Cardiac muscle cell (in vitro differentiated cells and primary cell): ENCODE measurements at regions not wholly inside any gene's neighbourhood (a gene's known extent, or its start where the extent isn't known, plus 50 kb on each side); places are given as distances from the start of the nearest gene placed in this dataset.

ENCODE experiments used
- DNase-seq, 2 donors: peaks; one replicate each; pipeline versions ENCODE4 v3.0.0 to v3.0.0-alpha.2; 2010 to 2017; ENCODE audit warnings: low read depth in 1 of 2, low spot score in 1 of 2
- H3K27ac ChIP-seq: fragments of 200-600 bp; sonication (generic); 2 replicates; pipeline ENCODE4 v1.5.1; 2016
- H3K27me3 ChIP-seq: fragments of 200-600 bp; sonication (generic); 2 replicates; pipeline ENCODE4 v1.6.0; 2016; ENCODE audit warnings: control low read depth
- H3K36me3 ChIP-seq: fragments of 200-600 bp; sonication (generic); 2 replicates; pipeline ENCODE4 v1.5.1; 2016; ENCODE audit warnings: control low read depth
- H3K4me1 ChIP-seq: fragments of 200-600 bp; sonication (generic); 2 replicates; pipeline ENCODE4 v1.8.1; 2017; ENCODE audit warnings: low read depth, mild to moderate bottlenecking, mixed run types
- H3K4me3 ChIP-seq: fragments of 200-600 bp; sonication (generic); 2 replicates; pipeline ENCODE4 v1.5.1; 2016; ENCODE audit warnings: mild to moderate bottlenecking
- H3K9me3 ChIP-seq: fragments of 200-600 bp; sonication (generic); 2 replicates; pipeline ENCODE4 v1.5.1; 2017; ENCODE audit warnings: low read depth, mild to moderate bottlenecking, control low read depth
- TF ChIP-seq, protein P1 (sequence below): IDR thresholded peaks from 2 replicates; pipeline ENCODE4 v1.5.1; 2012; ENCODE audit warnings: low read depth, mild to moderate bottlenecking, low read length

DNA sequence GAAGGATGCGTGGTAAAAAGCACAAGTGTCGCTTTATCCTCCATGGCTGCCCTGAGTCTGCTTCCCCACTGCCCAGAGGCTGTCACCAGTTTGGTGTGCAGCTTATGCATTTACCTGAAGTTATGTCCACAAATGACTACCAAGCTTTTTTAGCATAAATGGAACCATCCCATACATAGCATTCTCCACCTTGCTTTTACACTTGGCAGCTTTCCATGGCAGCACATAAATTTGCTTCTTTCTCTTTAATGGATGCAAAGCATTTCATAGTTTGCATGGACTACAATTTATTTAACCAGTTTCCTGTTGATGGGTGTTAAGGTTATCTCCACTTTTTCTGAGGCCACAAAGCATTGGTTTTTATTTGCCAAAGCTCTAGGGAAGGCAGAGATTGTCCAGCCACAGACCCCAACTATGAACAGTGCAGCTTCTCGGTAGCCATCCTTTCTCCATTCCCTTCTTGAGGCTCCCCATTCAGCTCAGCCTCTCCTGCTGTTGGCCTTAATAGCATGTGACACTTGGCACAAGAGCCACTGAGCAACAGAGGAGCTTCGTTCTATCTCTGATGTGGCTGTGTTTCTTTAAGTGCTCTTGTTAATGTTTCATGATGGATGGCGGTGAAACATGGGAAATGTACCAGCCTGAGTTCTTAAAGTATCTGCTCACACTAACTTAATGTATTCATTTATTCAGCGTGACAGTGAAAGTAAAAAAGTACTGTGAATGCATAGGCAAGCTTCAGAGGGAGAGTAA, 59.8 kb upstream of the NAV2 start:
- no peaks in the 10 kb centered on the region for H3K36me3 ChIP-seq
- peaks cover 19% of the 10 kb centered on the region for H3K4me1 ChIP-seq
- peak in 1 of 2 donors; percentile 72 for DNase-seq
- H3K27ac ChIP-seq, result no peak overlapping the region
- H3K9me3 ChIP-seq, result no peaks in the 10 kb centered on the region
- TF ChIP-seq, protein P1, sequence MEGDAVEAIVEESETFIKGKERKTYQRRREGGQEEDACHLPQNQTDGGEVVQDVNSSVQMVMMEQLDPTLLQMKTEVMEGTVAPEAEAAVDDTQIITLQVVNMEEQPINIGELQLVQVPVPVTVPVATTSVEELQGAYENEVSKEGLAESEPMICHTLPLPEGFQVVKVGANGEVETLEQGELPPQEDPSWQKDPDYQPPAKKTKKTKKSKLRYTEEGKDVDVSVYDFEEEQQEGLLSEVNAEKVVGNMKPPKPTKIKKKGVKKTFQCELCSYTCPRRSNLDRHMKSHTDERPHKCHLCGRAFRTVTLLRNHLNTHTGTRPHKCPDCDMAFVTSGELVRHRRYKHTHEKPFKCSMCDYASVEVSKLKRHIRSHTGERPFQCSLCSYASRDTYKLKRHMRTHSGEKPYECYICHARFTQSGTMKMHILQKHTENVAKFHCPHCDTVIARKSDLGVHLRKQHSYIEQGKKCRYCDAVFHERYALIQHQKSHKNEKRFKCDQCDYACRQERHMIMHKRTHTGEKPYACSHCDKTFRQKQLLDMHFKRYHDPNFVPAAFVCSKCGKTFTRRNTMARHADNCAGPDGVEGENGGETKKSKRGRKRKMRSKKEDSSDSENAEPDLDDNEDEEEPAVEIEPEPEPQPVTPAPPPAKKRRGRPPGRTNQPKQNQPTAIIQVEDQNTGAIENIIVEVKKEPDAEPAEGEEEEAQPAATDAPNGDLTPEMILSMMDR, result no peak
- no peak overlapping the region for H3K4me3 ChIP-seq
- peaks cover 64% of the 10 kb centered on the region for H3K27me3 ChIP-seq

DNA sequence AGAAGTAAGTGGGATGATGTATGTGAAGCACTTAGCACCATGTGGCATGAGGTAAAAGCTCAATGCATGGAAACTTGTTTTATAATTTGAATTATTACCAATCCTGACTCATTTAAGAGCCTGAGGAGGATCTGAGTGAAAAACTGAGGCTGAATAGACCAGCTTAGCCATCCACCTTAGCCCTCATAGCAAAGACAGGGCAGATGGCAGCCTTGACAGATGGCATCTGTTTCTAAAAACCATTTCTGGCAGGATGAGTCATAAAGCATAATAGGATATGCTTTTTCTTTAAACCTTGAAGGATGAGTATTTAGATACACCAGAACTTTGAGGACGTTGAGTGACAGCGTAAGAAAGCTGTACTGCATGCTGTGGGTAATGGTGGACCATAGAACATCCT, 61.0 kb upstream of the NAV2 start:
- Histone ChIP-seq H3K36me3 (no peaks in the 10 kb centered on the region), H3K27me3 (peaks cover 64% of the 10 kb centered on the region), H3K27ac (no peak overlapping the region), H3K9me3 (no peaks in the 10 kb centered on the region), H3K4me1 (peaks cover 19% of the 10 kb centered on the region), H3K4me3 (no peak overlapping the region)
- DNase-seq, result no peak
- TF ChIP-seq, protein P1, result no peak

DNA sequence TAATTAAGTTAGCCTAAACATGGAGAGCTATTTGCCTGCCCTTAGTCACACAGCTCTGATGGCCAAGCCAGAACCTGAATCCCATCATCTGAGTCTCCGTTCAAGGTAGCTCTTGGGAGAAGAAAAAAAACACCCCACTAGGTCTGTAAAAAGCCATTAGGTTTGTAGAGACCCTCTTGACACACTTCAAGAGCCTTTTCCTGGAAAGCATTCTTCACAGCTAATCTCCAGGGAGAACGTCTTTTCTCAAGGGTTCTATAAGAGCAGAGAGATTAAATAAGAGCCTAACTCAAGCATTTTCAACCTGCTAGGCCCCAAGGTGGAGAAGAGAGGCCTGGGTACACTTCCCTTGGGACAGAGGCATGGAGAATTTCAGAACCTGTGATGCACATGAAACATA, 61.6 kb upstream of the NAV2 start:
- TF ChIP-seq, protein P1, result no peak
- Histone ChIP-seq H3K9me3 (no peaks in the 10 kb centered on the region), H3K27me3 (peaks cover 64% of the 10 kb centered on the region), H3K36me3 (no peaks in the 10 kb centered on the region), H3K4me1 (peaks cover 18% of the 10 kb centered on the region), H3K4me3 (no peak overlapping the region), H3K27ac (no peak overlapping the region)
- DNase-seq, result peak in 1 of 2 donors; percentile 89

DNA sequence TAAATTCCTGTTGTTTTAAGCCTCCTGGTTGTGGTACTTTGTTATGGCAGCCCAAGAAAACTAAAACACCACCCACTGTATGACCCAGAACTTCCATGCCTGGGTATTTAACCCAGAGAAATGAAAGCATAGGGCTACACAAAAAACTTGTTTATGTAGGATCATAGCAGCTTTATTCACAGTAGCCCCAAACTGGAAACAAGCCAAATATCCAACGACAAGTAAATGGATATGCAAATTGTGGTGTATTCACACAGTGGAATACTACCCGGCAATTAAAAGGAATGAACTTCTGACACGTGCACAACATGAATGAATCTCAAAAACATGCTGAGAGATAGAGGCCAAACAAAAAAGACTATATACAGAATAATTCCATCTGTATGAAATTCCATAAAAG, 62.2 kb upstream of the NAV2 start:
- Histone ChIP-seq H3K4me1 (peaks cover 17% of the 10 kb centered on the region), H3K27me3 (peaks cover 67% of the 10 kb centered on the region), H3K9me3 (no peaks in the 10 kb centered on the region), H3K36me3 (no peaks in the 10 kb centered on the region), H3K4me3 (no peak overlapping the region), H3K27ac (no peak overlapping the region)
- TF ChIP-seq, protein P1, result no peak
- DNase-seq, result no peak

DNA sequence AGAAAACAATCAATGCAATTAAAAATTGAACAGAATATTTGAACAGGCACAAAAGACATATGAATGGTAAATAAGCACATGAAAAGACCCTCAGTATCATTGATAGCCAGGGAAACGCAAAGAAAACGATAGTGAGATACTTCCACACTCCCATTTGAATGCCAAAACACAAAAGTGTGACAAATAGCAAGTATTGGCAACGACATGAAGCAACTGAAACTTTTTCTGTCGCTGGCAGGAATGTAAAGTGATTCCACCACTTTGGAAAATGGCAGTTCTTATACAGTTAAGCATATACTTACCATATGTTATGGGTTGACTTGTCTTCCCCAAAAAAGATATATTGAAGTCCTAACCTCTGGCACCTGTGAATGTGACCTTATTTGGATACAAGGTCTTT, 62.9 kb upstream of the NAV2 start:
- H3K9me3 ChIP-seq, result no peaks in the 10 kb centered on the region
- no peak overlapping the region for H3K27ac ChIP-seq
- H3K4me1 ChIP-seq, result peaks cover 17% of the 10 kb centered on the region
- peaks cover 74% of the 10 kb centered on the region for H3K27me3 ChIP-seq
- no peaks in the 10 kb centered on the region for H3K36me3 ChIP-seq
- TF ChIP-seq, protein P1, result no peak
- DNase-seq, result no peak
- no peak overlapping the region for H3K4me3 ChIP-seq
